H9 (cell line): ENCODE measurements at regions not wholly inside any gene's neighbourhood (a gene's known extent, or its start where the extent isn't known, plus 50 kb on each side); places are given as distances from the start of the nearest gene placed in this dataset.

Experiments used
- DNase-seq: peaks from one replicate; pipeline ENCODE4 v3.0.0-alpha.2; 2017
- H2AFZ ChIP-seq: one replicate; pipeline ENCODE4 v1.6.1; 2013; ENCODE audit warnings: mild to moderate bottlenecking, low read length, control low read depth, moderate library complexity
- H2AK5ac ChIP-seq: 2 replicates; pipeline ENCODE4 v1.6.1; 2013; ENCODE audit warnings: low read length, control low read depth, mixed read lengths; ENCODE audit not compliant: insufficient read length
- H2BK120ac ChIP-seq: one replicate; pipeline ENCODE4 v1.6.1; 2013; ENCODE audit warnings: low read depth, mild to moderate bottlenecking, low read length, control low read depth, inconsistent platforms; ENCODE audit not compliant: poor library complexity, severe bottlenecking
- H2BK12ac ChIP-seq: 2 replicates; pipeline ENCODE4 v1.6.1; 2013; ENCODE audit warnings: low read length, control low read depth, mixed read lengths, low read depth; ENCODE audit not compliant: insufficient read length
- H2BK15ac ChIP-seq: 2 replicates; pipeline ENCODE4 v1.6.1; 2013; ENCODE audit warnings: low read depth, low read length, control low read depth
- H2BK20ac ChIP-seq: one replicate; pipeline ENCODE4 v1.6.1; 2013; ENCODE audit warnings: low read depth, mild to moderate bottlenecking, low read length, control low read depth, inconsistent platforms; ENCODE audit not compliant: poor library complexity, severe bottlenecking
- H2BK5ac ChIP-seq: 2 replicates; pipeline ENCODE4 v1.6.1; 2013; ENCODE audit warnings: low read length, control low read depth, mixed read lengths; ENCODE audit not compliant: insufficient read length
- H3K14ac ChIP-seq: 2 replicates; pipeline ENCODE4 v1.6.1; 2013; ENCODE audit warnings: low read length, control low read depth; ENCODE audit not compliant: insufficient read depth
- H3K18ac ChIP-seq: 2 replicates; pipeline ENCODE4 v1.6.1; 2013; ENCODE audit warnings: low read depth, mild to moderate bottlenecking, mixed read lengths, low read length, control low read depth; ENCODE audit not compliant: insufficient read length
- H3K23ac ChIP-seq: 2 replicates; pipeline ENCODE4 v1.6.1; 2013; ENCODE audit warnings: low read length, control low read depth, mixed read lengths, low read depth; ENCODE audit not compliant: insufficient read length
- H3K23me2 ChIP-seq: 2 replicates; pipeline ENCODE4 v1.6.1; 2013; ENCODE audit warnings: low read depth, mild to moderate bottlenecking, mixed read lengths, low read length, control low read depth; ENCODE audit not compliant: insufficient read length, poor library complexity, severe bottlenecking
- H3K27ac ChIP-seq: 2 replicates; pipeline ENCODE4 v1.5.1; 2013; ENCODE audit warnings: low read length, control low read depth, mixed read lengths, low read depth; ENCODE audit not compliant: insufficient read length
- H3K27me3 ChIP-seq: 2 replicates; pipeline ENCODE4 v1.6.1; 2013; ENCODE audit warnings: low read length, control low read depth, inconsistent platforms; ENCODE audit not compliant: insufficient read depth
- H3K4ac ChIP-seq: 2 replicates; pipeline ENCODE4 v1.6.1; 2013; ENCODE audit warnings: low read depth, mild to moderate bottlenecking, control low read depth, inconsistent platforms, low read length, moderate library complexity
- H3K4me1 ChIP-seq: 2 replicates; pipeline ENCODE4 v1.6.1; 2013; ENCODE audit warnings: low read length, control low read depth, inconsistent platforms; ENCODE audit not compliant: insufficient read depth
- H3K4me2 ChIP-seq: 2 replicates; pipeline ENCODE4 v1.6.1; 2013; ENCODE audit warnings: low read length, control low read depth, mixed read lengths; ENCODE audit not compliant: insufficient read length, insufficient read depth
- H3K56ac ChIP-seq: 2 replicates; pipeline ENCODE4 v1.6.1; 2013; ENCODE audit warnings: low read depth, mild to moderate bottlenecking, mixed read lengths, low read length, control low read depth; ENCODE audit not compliant: insufficient read length
- H3K79me1 ChIP-seq: 2 replicates; pipeline ENCODE4 v1.6.1; 2013; ENCODE audit warnings: low read depth, mild to moderate bottlenecking, moderate library complexity, low read length, control low read depth, inconsistent platforms; ENCODE audit not compliant: insufficient read depth, poor library complexity, severe bottlenecking
- H3K79me2 ChIP-seq: 2 replicates; pipeline ENCODE4 v1.6.1; 2013; ENCODE audit warnings: low read length, control low read depth, inconsistent platforms; ENCODE audit not compliant: insufficient read depth
- H3K9ac ChIP-seq: 2 replicates; pipeline ENCODE4 v1.6.1; 2013; ENCODE audit warnings: low read length, control low read depth, mixed read lengths; ENCODE audit not compliant: insufficient read length; ENCODE audit errors: extremely low read depth
- H3K9me3 ChIP-seq: one replicate; pipeline ENCODE4 v1.6.1; 2013; ENCODE audit warnings: low read depth, low read length, inconsistent platforms; ENCODE audit not compliant: control insufficient read depth
- H3T11ph ChIP-seq: one replicate; pipeline ENCODE4 v1.6.1; 2013; ENCODE audit warnings: mild to moderate bottlenecking, low read length, control low read depth, inconsistent platforms
- H4K20me1 ChIP-seq: one replicate; pipeline ENCODE4 v1.6.1; 2013; ENCODE audit not compliant: control insufficient read depth, insufficient read length, insufficient read depth
- H4K5ac ChIP-seq: 2 replicates; pipeline ENCODE4 v1.6.1; 2013; ENCODE audit warnings: low read depth, mild to moderate bottlenecking, mixed read lengths, low read length, control low read depth; ENCODE audit not compliant: insufficient read length
- H4K8ac ChIP-seq: replicated peaks from 2 replicates; pipeline ENCODE4 v1.6.1; 2013; ENCODE audit warnings: low read length, control low read depth, mixed read lengths, low read depth; ENCODE audit not compliant: insufficient read length
- H4K91ac ChIP-seq: 2 replicates; pipeline ENCODE4 v1.6.1; 2013; ENCODE audit warnings: low read depth, mild to moderate bottlenecking, moderate library complexity, mixed read lengths, low read length, control low read depth; ENCODE audit not compliant: insufficient read length
- H3K27ac Mint-ChIP-seq, 3 experiments: 2 replicates in 2 of 3; 3 replicates in 1 of 3; pipeline ENCODE4 v1.8.0; 2020 to 2021; ENCODE audit warnings: mixed read lengths in 3 of 3, mild to moderate bottlenecking in 1 of 3, moderate library complexity in 1 of 3
- H3K27me3 Mint-ChIP-seq: 2 replicates; pipeline ENCODE4 v1.8.0; 2021; ENCODE audit warnings: low read depth, mild to moderate bottlenecking, moderate library complexity, mixed read lengths
- H3K36me3 Mint-ChIP-seq, 3 experiments: 2 replicates in 2 of 3; 3 replicates in 1 of 3; pipeline ENCODE4 v1.8.0; 2020 to 2021; ENCODE audit warnings: low read depth in 3 of 3, mixed read lengths in 3 of 3; ENCODE audit not compliant: insufficient read depth in 1 of 3
- H3K4me1 Mint-ChIP-seq, 2 experiments: 2 replicates each; pipeline ENCODE4 v1.8.0; 2020; ENCODE audit warnings: mixed read lengths in 2 of 2
- H3K4me3 Mint-ChIP-seq, 2 experiments: 2 replicates in 1 of 2; 3 replicates in 1 of 2; pipeline ENCODE4 v1.8.0; 2020 to 2021; ENCODE audit warnings: mild to moderate bottlenecking in 2 of 2, mixed read lengths in 2 of 2, moderate library complexity in 1 of 2
- H3K9me3 Mint-ChIP-seq, 2 experiments: 2 replicates in 1 of 2; 3 replicates in 1 of 2; pipeline ENCODE4 v1.8.0; 2020; ENCODE audit warnings: mild to moderate bottlenecking in 2 of 2, mixed read lengths in 2 of 2, moderate library complexity in 1 of 2
- CTCF ChIP-seq: fragments of 200-600 bp; sonication (generic); conservative IDR thresholded peaks from 3 replicates; pipeline ENCODE4 v1.8.0; 2021; ENCODE audit warnings: antibody characterized with exemption, mild to moderate bottlenecking
- WGBS: extraction: QIAGEN DNeasy Blood & Tissue Kit; methylation state at CpG from one replicate; pipeline ENCODE4 v1.1.7; 2013; ENCODE audit warnings: missing lambda C conversion rate, low lambda C conversion rate, mixed read lengths; ENCODE audit not compliant: insufficient read length; ENCODE audit errors: extremely low coverage; 5-methylcytosine and 5-hydroxymethylcytosine counted together

- no peak overlapping the region for H3K4me2 ChIP-seq
- DNase-seq = no peak
- H2BK15ac ChIP-seq = no peak overlapping the region
- no peak overlapping the region for H2BK20ac ChIP-seq
- H3K27me3 ChIP-seq = no peaks in the 10 kb centered on the region
- WGBS = no CpG with 5 or more reads among the region's 8 CpGs
- peaks cover 14 to 15% of the 10 kb centered on the region in 2 experiments for H3K4me1 Mint-ChIP-seq
- no peaks in the 10 kb centered on the region for H3K79me1 ChIP-seq
- TF ChIP-seq CTCF = no peak
- H2AFZ ChIP-seq = no peak overlapping the region
- H3K9ac ChIP-seq = no peak overlapping the region
- no peak overlapping the region for H3K18ac ChIP-seq
- H3T11ph ChIP-seq = no peak overlapping the region
- H3K14ac ChIP-seq = no peak overlapping the region
- H3K27me3 Mint-ChIP-seq = no peaks in the 10 kb centered on the region
- no peak overlapping the region for H4K8ac ChIP-seq
- H3K23me2 ChIP-seq = no peaks in the 10 kb centered on the region
- no peaks in the 10 kb centered on the region for H3K4me1 ChIP-seq
- H3K27ac ChIP-seq = no peak overlapping the region
- H4K91ac ChIP-seq = no peak overlapping the region
- H3K4ac ChIP-seq = no peak overlapping the region
- H2BK120ac ChIP-seq = no peak overlapping the region
- no peaks in the 10 kb centered on the region for H4K20me1 ChIP-seq
- H3K4me3 Mint-ChIP-seq = no peak overlapping the region
- H3K9me3 ChIP-seq = no peaks in the 10 kb centered on the region
- no peak overlapping the region for H3K23ac ChIP-seq
- H3K56ac ChIP-seq = no peak overlapping the region
- H3K79me2 ChIP-seq = no peaks in the 10 kb centered on the region
- H3K36me3 Mint-ChIP-seq = peaks cover 3 to 24% (median 3%) of the 10 kb centered on the region in 3 experiments; a peak in 5 of 7 replicates
- H3K27ac Mint-ChIP-seq = no peak overlapping the region
- no peak overlapping the region for H2BK12ac ChIP-seq
- peaks cover 6 to 17% of the 10 kb centered on the region in 2 experiments for H3K9me3 Mint-ChIP-seq
- H4K5ac ChIP-seq = no peak overlapping the region
- no peak overlapping the region for H2BK5ac ChIP-seq
- no peak overlapping the region for H2AK5ac ChIP-seq
Measured at GRCh38 chr6:114998492-114998891, 655.7 kb upstream of the HS3ST5 start.
